Karpas-422 (cell line): ENCODE measurements at regions not wholly inside any gene's neighbourhood (a gene's known extent, or its start where the extent isn't known, plus 50 kb on each side); places are given as distances from the start of the nearest gene placed in this dataset.

ENCODE experiments used
- DNase-seq: peaks from one replicate; pipeline ENCODE4 v3.0.0-alpha.2; 2015
- H2AFZ ChIP-seq: fragments of 200-600 bp; sonication (generic); 2 replicates; pipeline ENCODE4 v1.6.1; 2014; ENCODE audit warnings: antibody characterized with exemption, low read length, mixed read lengths
- H3K27ac ChIP-seq: fragments of 200-600 bp; sonication (generic); 2 replicates; pipeline ENCODE4 v1.5.1; 2014; ENCODE audit warnings: mild to moderate bottlenecking, low read length, moderate library complexity
- H3K27me3 ChIP-seq: fragments of 200-600 bp; sonication (generic); 2 replicates; pipeline ENCODE4 v1.6.1; 2014; ENCODE audit warnings: low read length, mixed read lengths
- H3K36me3 ChIP-seq: fragments of 200-600 bp; sonication (generic); 2 replicates; pipeline ENCODE4 v1.6.1; 2014; ENCODE audit warnings: low read length, mixed read lengths; ENCODE audit not compliant: insufficient read depth
- H3K4me1 ChIP-seq: fragments of 200-600 bp; sonication (generic); 2 replicates; pipeline ENCODE4 v1.6.1; 2014; ENCODE audit warnings: mild to moderate bottlenecking, low read length, mixed read lengths
- H3K4me2 ChIP-seq: fragments of 200-600 bp; sonication (generic); 2 replicates; pipeline ENCODE4 v1.6.1; 2014; ENCODE audit warnings: low read length, low read depth, mild to moderate bottlenecking; ENCODE audit not compliant: poor library complexity, severe bottlenecking
- H3K4me3 ChIP-seq: fragments of 200-600 bp; sonication (generic); 2 replicates; pipeline ENCODE4 v1.5.1; 2014; ENCODE audit warnings: mild to moderate bottlenecking, antibody characterized with exemption, low read length, mixed read lengths
- H3K79me2 ChIP-seq: fragments of 200-600 bp; sonication (generic); 2 replicates; pipeline ENCODE4 v1.6.1; 2014; ENCODE audit warnings: mild to moderate bottlenecking, low read length, mixed read lengths
- H3K9ac ChIP-seq: fragments of 200-600 bp; sonication (generic); 2 replicates; pipeline ENCODE4 v1.6.0; 2014; ENCODE audit warnings: low read length
- H3K9me2 ChIP-seq: fragments of 200-600 bp; sonication (generic), shearing (Covaris generic); replicated peaks from 2 replicates; pipeline ENCODE4 v1.6.0; 2014; ENCODE audit warnings: mild to moderate bottlenecking, low read length, moderate library complexity; ENCODE audit not compliant: insufficient read depth
- H3K9me3 ChIP-seq: fragments of 300-700, 200-600 bp; sonication (generic); 2 replicates; pipeline ENCODE4 v1.6.1; 2014; ENCODE audit warnings: low read length, mixed read lengths
- H4K20me1 ChIP-seq: fragments of 200-600 bp; sonication (generic); 2 replicates; pipeline ENCODE4 v1.6.1; 2014; ENCODE audit warnings: mild to moderate bottlenecking, antibody characterized with exemption, low read length, low read depth; ENCODE audit not compliant: insufficient read depth

DNA sequence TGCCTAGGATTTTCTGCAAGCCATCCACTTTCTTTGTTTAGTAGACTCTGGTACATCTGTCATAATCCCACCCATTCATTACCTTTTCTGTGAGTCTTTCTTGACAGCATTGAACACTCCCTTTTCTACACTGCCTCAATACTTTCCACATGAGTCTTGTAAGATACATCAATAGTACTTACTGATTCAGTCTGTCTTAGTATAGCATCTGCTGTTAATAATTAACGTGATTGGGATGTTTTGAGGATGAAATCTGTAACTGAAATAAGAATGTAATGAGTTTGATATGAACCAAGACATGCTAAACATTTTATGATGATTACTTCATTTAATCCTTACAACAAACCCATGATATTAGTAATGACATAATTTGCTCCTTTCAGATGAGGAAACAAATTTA is 196.2 kb upstream of the FOXG1 start:
- Histone ChIP-seq H2AFZ (no peak overlapping the region), H3K9me2 (no peaks in the 10 kb centered on the region), H3K79me2 (no peaks in the 10 kb centered on the region), H3K4me3 (no peak overlapping the region), H4K20me1 (no peaks in the 10 kb centered on the region), H3K9ac (no peak overlapping the region), H3K4me2 (no peak overlapping the region), H3K27me3 (no peaks in the 10 kb centered on the region), H3K36me3 (no peaks in the 10 kb centered on the region), H3K27ac (no peak overlapping the region), H3K9me3 (peaks cover 78% of the 10 kb centered on the region), H3K4me1 (no peaks in the 10 kb centered on the region)
- DNase-seq: no peak

- DNase-seq: no peak
- Histone ChIP-seq H3K36me3 (no peaks in the 10 kb centered on the region), H3K27me3 (no peaks in the 10 kb centered on the region), H3K79me2 (no peaks in the 10 kb centered on the region), H3K9ac (no peak overlapping the region), H3K27ac (no peak overlapping the region), H3K9me3 (peaks cover 74% of the 10 kb centered on the region), H4K20me1 (no peaks in the 10 kb centered on the region), H3K9me2 (no peaks in the 10 kb centered on the region), H3K4me3 (no peak overlapping the region), H3K4me2 (no peak overlapping the region), H2AFZ (no peak overlapping the region), H3K4me1 (no peaks in the 10 kb centered on the region)
Observed at GRCh38 chr14:28571636-28572035, 195.0 kb upstream of the FOXG1 start.

DNA sequence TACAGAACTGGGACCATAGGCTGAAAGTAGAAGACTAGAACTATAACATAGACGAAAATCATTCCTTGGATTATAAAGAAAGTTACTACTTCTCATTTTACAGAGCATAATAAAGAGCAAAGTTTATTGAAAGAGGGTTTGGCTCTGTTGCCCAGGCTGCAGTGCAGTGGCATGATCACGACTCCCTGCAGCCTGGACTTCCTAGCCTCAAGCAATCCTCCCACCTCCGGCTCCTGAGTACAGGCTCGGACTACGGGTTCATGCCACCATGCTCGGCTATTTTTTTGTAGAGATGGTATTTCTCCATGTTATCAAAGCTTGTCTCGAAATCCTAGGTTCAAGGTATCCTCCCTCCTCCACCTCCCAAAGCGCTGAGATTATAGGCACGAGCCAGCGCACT is 190.1 kb upstream of the FOXG1 start:
- no peak overlapping the region for H3K27ac ChIP-seq
- H3K79me2 ChIP-seq: no peaks in the 10 kb centered on the region
- no peaks in the 10 kb centered on the region for H3K36me3 ChIP-seq
- H3K4me1 ChIP-seq: no peaks in the 10 kb centered on the region
- no peak for DNase-seq
- no peak overlapping the region for H3K4me2 ChIP-seq
- no peak overlapping the region for H3K4me3 ChIP-seq
- H2AFZ ChIP-seq: no peak overlapping the region
- no peaks in the 10 kb centered on the region for H3K27me3 ChIP-seq
- peaks cover 62% of the 10 kb centered on the region for H3K9me3 ChIP-seq
- no peaks in the 10 kb centered on the region for H4K20me1 ChIP-seq
- H3K9ac ChIP-seq: no peak overlapping the region
- H3K9me2 ChIP-seq: no peaks in the 10 kb centered on the region

- Histone ChIP-seq H3K79me2 (no peaks in the 10 kb centered on the region), H4K20me1 (no peaks in the 10 kb centered on the region), H3K27ac (no peak overlapping the region), H3K27me3 (no peaks in the 10 kb centered on the region), H3K36me3 (no peaks in the 10 kb centered on the region), H3K4me2 (no peak overlapping the region), H2AFZ (no peak overlapping the region), H3K4me1 (no peaks in the 10 kb centered on the region), H3K9me3 (peaks cover 61% of the 10 kb centered on the region), H3K9ac (no peak overlapping the region), H3K4me3 (no peak overlapping the region), H3K9me2 (no peaks in the 10 kb centered on the region)
- DNase-seq: peak; percentile 19
Observed at GRCh38 chr14:28577187-28577586, 189.4 kb upstream of the FOXG1 start.

DNA sequence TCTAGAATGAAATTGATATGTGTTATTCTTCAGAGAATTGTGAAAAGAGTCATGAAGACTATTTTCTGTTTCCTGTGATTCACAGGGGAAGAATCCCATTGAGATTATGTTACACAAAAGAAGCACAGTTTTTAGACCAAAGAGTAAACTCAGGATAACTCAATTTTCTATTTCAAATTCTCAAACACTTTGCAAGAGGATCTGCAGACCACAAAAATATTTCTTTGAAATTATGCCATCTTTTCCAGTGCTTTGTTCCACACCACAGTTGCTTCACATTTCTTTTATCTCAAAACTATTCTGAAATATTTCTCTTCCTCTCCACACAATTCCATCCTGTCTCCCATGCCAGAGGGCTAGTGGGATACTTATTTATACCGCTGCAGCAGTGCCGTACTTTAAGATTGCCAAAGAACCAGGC is 188.9 kb upstream of the FOXG1 start:
- Histone ChIP-seq H4K20me1 (no peaks in the 10 kb centered on the region), H3K27ac (no peak overlapping the region), H3K9ac (no peak overlapping the region), H3K4me3 (no peak overlapping the region), H3K79me2 (no peaks in the 10 kb centered on the region), H3K9me2 (no peaks in the 10 kb centered on the region), H3K9me3 (peaks cover 59% of the 10 kb centered on the region), H2AFZ (no peak overlapping the region), H3K4me1 (no peaks in the 10 kb centered on the region), H3K27me3 (no peaks in the 10 kb centered on the region), H3K4me2 (no peak overlapping the region), H3K36me3 (no peaks in the 10 kb centered on the region)
- no peak for DNase-seq

DNA sequence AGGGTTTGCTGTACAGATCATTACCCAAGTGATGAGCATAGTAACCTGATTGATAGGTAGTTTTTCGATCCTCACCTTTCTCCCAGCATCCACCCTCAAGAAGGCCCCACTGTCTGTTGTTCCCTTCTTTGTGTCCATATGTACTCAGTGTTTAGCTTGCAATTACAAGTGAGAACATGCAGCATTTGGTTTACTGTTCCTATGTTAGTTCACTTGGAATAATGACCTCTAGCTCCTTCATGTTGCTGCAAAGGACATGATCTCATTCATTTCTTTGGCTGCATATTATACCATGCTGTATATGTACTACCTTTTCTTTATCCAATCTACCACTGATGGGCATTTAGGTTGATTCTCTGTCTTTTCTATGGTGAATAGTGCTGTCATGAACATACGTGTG is 181.6 kb upstream of the FOXG1 start:
- Histone ChIP-seq H3K27ac (no peak overlapping the region), H2AFZ (no peak overlapping the region), H3K9me2 (no peaks in the 10 kb centered on the region), H3K4me2 (no peak overlapping the region), H3K36me3 (no peaks in the 10 kb centered on the region), H4K20me1 (no peaks in the 10 kb centered on the region), H3K27me3 (no peaks in the 10 kb centered on the region), H3K79me2 (no peaks in the 10 kb centered on the region), H3K9me3 (peaks cover 56% of the 10 kb centered on the region), H3K4me3 (no peak overlapping the region), H3K9ac (no peak overlapping the region), H3K4me1 (no peaks in the 10 kb centered on the region)
- DNase-seq: no peak

GRCh38 chr14:28589792-28590191 is 176.8 kb upstream of the FOXG1 start:
- DNase-seq: no peak
- Histone ChIP-seq H3K27me3 (no peaks in the 10 kb centered on the region), H3K9me3 (peaks cover 48% of the 10 kb centered on the region), H3K27ac (no peak overlapping the region), H3K4me3 (no peak overlapping the region), H3K9ac (no peak overlapping the region), H4K20me1 (no peaks in the 10 kb centered on the region), H3K9me2 (no peaks in the 10 kb centered on the region), H3K4me1 (no peaks in the 10 kb centered on the region), H3K79me2 (no peaks in the 10 kb centered on the region), H2AFZ (no peak overlapping the region), H3K36me3 (no peaks in the 10 kb centered on the region), H3K4me2 (no peak overlapping the region)

GRCh38 chr14:28596391-28596790 is 170.2 kb upstream of the FOXG1 start:
- no peaks in the 10 kb centered on the region for H3K79me2 ChIP-seq
- H3K4me2 ChIP-seq: no peak overlapping the region
- H3K27ac ChIP-seq: no peak overlapping the region
- H2AFZ ChIP-seq: no peak overlapping the region
- H3K9ac ChIP-seq: no peak overlapping the region
- no peaks in the 10 kb centered on the region for H3K4me1 ChIP-seq
- no peaks in the 10 kb centered on the region for H3K9me2 ChIP-seq
- no peaks in the 10 kb centered on the region for H3K27me3 ChIP-seq
- no peaks in the 10 kb centered on the region for H4K20me1 ChIP-seq
- no peak for DNase-seq
- H3K9me3 ChIP-seq: peaks cover 59% of the 10 kb centered on the region
- H3K4me3 ChIP-seq: no peak overlapping the region
- H3K36me3 ChIP-seq: no peaks in the 10 kb centered on the region

GRCh38 chr14:28599191-28599590 is 167.4 kb upstream of the FOXG1 start:
- Histone ChIP-seq H3K9me3 (peaks cover 53% of the 10 kb centered on the region), H3K4me3 (no peak overlapping the region), H3K9me2 (no peaks in the 10 kb centered on the region), H3K4me1 (no peaks in the 10 kb centered on the region), H3K36me3 (no peaks in the 10 kb centered on the region), H3K79me2 (no peaks in the 10 kb centered on the region), H3K9ac (no peak overlapping the region), H4K20me1 (no peaks in the 10 kb centered on the region), H3K4me2 (no peak overlapping the region), H3K27me3 (no peaks in the 10 kb centered on the region), H3K27ac (no peak overlapping the region), H2AFZ (no peak overlapping the region)
- no peak for DNase-seq
